ENCODE measurements at regions not wholly inside any gene's neighbourhood (a gene's known extent, or its start where the extent isn't known, plus 50 kb on each side); places are given as distances from the start of the nearest gene placed in this dataset.

- TF ChIP-seq EZH2 (IDR thresholded peaks at IDR 0.05; ENCODE audit: borderline replicate concordance, low read depth, low read length, poor library complexity, severe bottlenecking), result no peak
- TF ChIP-seq CTCF (conservative IDR thresholded peaks at IDR 0.05; ENCODE audit: low read depth, low read length), result no peak
- no TSS peak for BruUV-seq (replicated peaks)
- CTCF ChIA-PET, result no interaction called here
- no peak for DNase-seq (ENCODE audit: low spot score)
- no peaks in the 10 kb centered on the region for H3K36me3 ChIP-seq (ENCODE audit: insufficient read depth, low read length, poor library complexity, severe bottlenecking)
- POLR2A ChIA-PET (ENCODE audit: low non-redundant PET), result no interaction called here
- H3K27me3 ChIP-seq (replicated peaks; ENCODE audit: insufficient read depth, low read depth, low read length, poor library complexity), result no peaks in the 10 kb centered on the region
- H3K4me1 ChIP-seq (ENCODE audit: insufficient read depth, low read length, poor library complexity, severe bottlenecking), result no peaks in the 10 kb centered on the region
- H3K9me3 ChIP-seq (ENCODE audit: low read depth, low read length, poor library complexity, severe bottlenecking), result no peaks in the 10 kb centered on the region
- no peak overlapping the region for H3K4me3 ChIP-seq (ENCODE audit: low read depth, low read length, poor library complexity, severe bottlenecking)
- H3K27ac ChIP-seq (ENCODE audit: low read depth, low read length, poor library complexity, severe bottlenecking), result no peak overlapping the region
- intact Hi-C loops (cut with micrococcal nuclease; ENCODE audit: unreplicated experiment), result no loop called here
These were observed 378.4 kb downstream of the PABPC4L start for GRCh38 chr4:133823177-133823576.

GRCh38 chr4:133812954-133813353 is 388.6 kb downstream of the PABPC4L start:
- no peak for DNase-seq (ENCODE audit: low spot score)
- H3K4me1 ChIP-seq (ENCODE audit: insufficient read depth, low read length, poor library complexity, severe bottlenecking), result no peaks in the 10 kb centered on the region
- no peak overlapping the region for H3K4me3 ChIP-seq (ENCODE audit: low read depth, low read length, poor library complexity, severe bottlenecking)
- TF ChIP-seq EZH2 (IDR thresholded peaks at IDR 0.05; ENCODE audit: borderline replicate concordance, low read depth, low read length, poor library complexity, severe bottlenecking) (no peak), CTCF (conservative IDR thresholded peaks at IDR 0.05; ENCODE audit: low read depth, low read length) (no peak)
- intact Hi-C loops (cut with micrococcal nuclease; ENCODE audit: unreplicated experiment), result no loop called here
- no peak overlapping the region for H3K27ac ChIP-seq (ENCODE audit: low read depth, low read length, poor library complexity, severe bottlenecking)
- peaks cover 5% of the 10 kb centered on the region for H3K9me3 ChIP-seq (ENCODE audit: low read depth, low read length, poor library complexity, severe bottlenecking)
- ChIA-PET POLR2A (ENCODE audit: low non-redundant PET) (no interaction called here), CTCF (no interaction called here)
- BruUV-seq (replicated peaks), result no TSS peak
- H3K27me3 ChIP-seq (replicated peaks; ENCODE audit: insufficient read depth, low read depth, low read length, poor library complexity), result no peaks in the 10 kb centered on the region
- no peaks in the 10 kb centered on the region for H3K36me3 ChIP-seq (ENCODE audit: insufficient read depth, low read length, poor library complexity, severe bottlenecking)

- intact Hi-C loops (cut with micrococcal nuclease; ENCODE audit: unreplicated experiment), result no loop called here
- H3K27me3 ChIP-seq (replicated peaks; ENCODE audit: insufficient read depth, low read depth, low read length, poor library complexity), result no peaks in the 10 kb centered on the region
- no TSS peak for BruUV-seq (replicated peaks)
- no peak for DNase-seq (ENCODE audit: low spot score)
- H3K36me3 ChIP-seq (ENCODE audit: insufficient read depth, low read length, poor library complexity, severe bottlenecking), result no peaks in the 10 kb centered on the region
- H3K4me1 ChIP-seq (ENCODE audit: insufficient read depth, low read length, poor library complexity, severe bottlenecking), result no peaks in the 10 kb centered on the region
- no peak for TF ChIP-seq EZH2 (IDR thresholded peaks at IDR 0.05; ENCODE audit: borderline replicate concordance, low read depth, low read length, poor library complexity, severe bottlenecking)
- no peak for TF ChIP-seq CTCF (conservative IDR thresholded peaks at IDR 0.05; ENCODE audit: low read depth, low read length)
- no peaks in the 10 kb centered on the region for H3K9me3 ChIP-seq (ENCODE audit: low read depth, low read length, poor library complexity, severe bottlenecking)
- ChIA-PET POLR2A (ENCODE audit: low non-redundant PET) (no interaction called here), CTCF (no interaction called here)
- H3K27ac ChIP-seq (ENCODE audit: low read depth, low read length, poor library complexity, severe bottlenecking), result no peak overlapping the region
- no peak overlapping the region for H3K4me3 ChIP-seq (ENCODE audit: low read depth, low read length, poor library complexity, severe bottlenecking)
These were observed 389.4 kb downstream of the PABPC4L start for GRCh38 chr4:133812236-133812635.
